ENCODE measurements at regions not wholly inside any gene's neighbourhood (a gene's known extent, or its start where the extent isn't known, plus 50 kb on each side); places are given as distances from the start of the nearest gene placed in this dataset.

DNA sequence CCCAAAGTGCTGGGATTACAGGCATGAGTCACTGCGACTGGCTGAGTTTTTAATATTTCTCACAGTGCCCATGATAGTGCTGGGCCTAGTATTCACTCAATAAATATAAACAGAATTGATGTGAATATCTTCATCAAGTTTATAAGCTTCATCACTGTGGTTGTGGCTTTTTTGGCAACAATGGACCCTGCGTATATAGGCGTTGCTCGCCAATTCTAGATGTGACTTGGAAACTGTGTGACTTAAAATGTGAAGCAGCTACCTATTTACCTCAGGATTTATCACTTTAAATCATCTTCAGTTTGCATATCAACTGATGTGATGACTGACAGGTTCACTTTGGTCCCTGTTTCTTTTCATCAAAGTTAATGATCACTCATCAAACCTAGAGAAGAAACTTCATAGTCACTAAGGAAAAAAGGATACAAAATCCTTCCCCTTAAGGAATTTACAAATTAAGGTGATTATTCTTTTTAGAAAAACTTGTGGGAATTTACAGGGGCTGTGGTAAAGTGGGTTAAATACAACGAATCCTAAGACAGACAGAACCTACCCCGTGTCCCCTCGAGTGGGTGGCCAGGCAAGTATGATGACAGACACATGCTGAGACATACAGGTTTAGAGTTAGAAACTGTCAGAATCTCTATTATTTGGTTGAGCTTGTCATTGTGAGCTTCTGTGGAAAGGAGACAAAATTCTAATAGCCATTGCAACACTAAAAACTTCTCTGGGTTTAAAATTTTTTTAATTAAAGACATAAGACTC is 101.3 kb downstream of the AKAP11 start:
- TF ChIP-seq POLR2A (IDR thresholded peaks at IDR 0.05) (no peak), CTCF (IDR thresholded peaks at IDR 0.05) (no peak)
